Nephron progenitor cell (in vitro differentiated cells): ENCODE measurements at regions not wholly inside any gene's neighbourhood (a gene's known extent, or its start where the extent isn't known, plus 50 kb on each side); places are given as distances from the start of the nearest gene placed in this dataset.

Experiments
- DNase-seq: peaks from one replicate; pipeline ENCODE4 v3.0.0; 2021
- H3K27ac Mint-ChIP-seq: 2 replicates; pipeline ENCODE4 v1.8.0; 2021; ENCODE audit warnings: mild to moderate bottlenecking, moderate library complexity, mixed read lengths
- H3K27me3 Mint-ChIP-seq: 2 replicates; pipeline ENCODE4 v1.8.0; 2021; ENCODE audit warnings: mild to moderate bottlenecking, low read depth, mixed read lengths; ENCODE audit not compliant: poor library complexity
- H3K36me3 Mint-ChIP-seq: 2 replicates; pipeline ENCODE4 v1.8.0; 2021; ENCODE audit warnings: low read depth, mixed read lengths
- H3K4me1 Mint-ChIP-seq: 2 replicates; pipeline ENCODE4 v1.8.0; 2021; ENCODE audit warnings: mixed read lengths
- H3K4me3 Mint-ChIP-seq: 2 replicates; pipeline ENCODE4 v1.8.0; 2021; ENCODE audit warnings: mild to moderate bottlenecking, moderate library complexity, mixed read lengths
- H3K9me3 Mint-ChIP-seq: 2 replicates; pipeline ENCODE4 v1.8.0; 2021; ENCODE audit warnings: mild to moderate bottlenecking, moderate library complexity, mixed read lengths
- CTCF ChIP-seq: fragments of 200-600 bp; sonication (generic); IDR thresholded peaks from 2 replicates; pipeline ENCODE4 v1.5.0; 2021; ENCODE audit warnings: antibody characterized with exemption

GRCh38 chr2:173755798-173756197, 209.4 kb downstream of the SP3 start:
- no peak for DNase-seq
- Mint-ChIP-seq H3K27me3 (peaks cover 15% of the 10 kb centered on the region), H3K4me3 (no peak overlapping the region), H3K27ac (peak overlapping the region; percentile 21), H3K9me3 (no peaks in the 10 kb centered on the region), H3K36me3 (no peaks in the 10 kb centered on the region), H3K4me1 (peaks cover 22% of the 10 kb centered on the region)
- no peak for TF ChIP-seq CTCF

- TF ChIP-seq CTCF, result no peak
- no peaks in the 10 kb centered on the region for H3K36me3 Mint-ChIP-seq
- peaks cover 10% of the 10 kb centered on the region for H3K4me1 Mint-ChIP-seq
- no peaks in the 10 kb centered on the region for H3K9me3 Mint-ChIP-seq
- no peak overlapping the region for H3K27ac Mint-ChIP-seq
- no peak overlapping the region for H3K4me3 Mint-ChIP-seq
- H3K27me3 Mint-ChIP-seq, result peaks cover 19% of the 10 kb centered on the region
- DNase-seq, result no peak
These were observed 205.2 kb downstream of the SP3 start for GRCh38 chr2:173759959-173760358.

GRCh38 chr2:173760553-173760952, 204.6 kb downstream of the SP3 start:
- H3K4me3 Mint-ChIP-seq, result no peak overlapping the region
- no peak for DNase-seq
- no peak for TF ChIP-seq CTCF
- H3K9me3 Mint-ChIP-seq, result no peaks in the 10 kb centered on the region
- H3K36me3 Mint-ChIP-seq, result no peaks in the 10 kb centered on the region
- peaks cover 19% of the 10 kb centered on the region for H3K27me3 Mint-ChIP-seq
- no peak overlapping the region for H3K27ac Mint-ChIP-seq
- peaks cover 10% of the 10 kb centered on the region for H3K4me1 Mint-ChIP-seq

GRCh38 chr2:173761603-173762119, 203.5 kb downstream of the SP3 start:
- no peak overlapping the region for H3K27ac Mint-ChIP-seq

GRCh38 chr2:173762221-173762620, 203.0 kb downstream of the SP3 start:
- H3K4me1 Mint-ChIP-seq, result peaks cover 9% of the 10 kb centered on the region
- H3K36me3 Mint-ChIP-seq, result no peaks in the 10 kb centered on the region
- DNase-seq, result no peak
- H3K9me3 Mint-ChIP-seq, result no peaks in the 10 kb centered on the region
- TF ChIP-seq CTCF, result no peak
- H3K4me3 Mint-ChIP-seq, result no peak overlapping the region
- peaks cover 12% of the 10 kb centered on the region for H3K27me3 Mint-ChIP-seq
- no peak overlapping the region for H3K27ac Mint-ChIP-seq

More at GRCh38 chr2:173761603-173762119, 203.5 kb downstream of the SP3 start:
- peaks cover 10% of the 10 kb centered on the region for H3K4me1 Mint-ChIP-seq
- H3K36me3 Mint-ChIP-seq, result no peaks in the 10 kb centered on the region
- DNase-seq, result no peak
- no peak overlapping the region for H3K4me3 Mint-ChIP-seq
- peaks cover 12% of the 10 kb centered on the region for H3K27me3 Mint-ChIP-seq
- no peak for TF ChIP-seq CTCF
- H3K9me3 Mint-ChIP-seq, result no peaks in the 10 kb centered on the region

- DNase-seq, result no peak
- Mint-ChIP-seq H3K9me3 (no peaks in the 10 kb centered on the region), H3K36me3 (no peaks in the 10 kb centered on the region), H3K4me3 (no peak overlapping the region), H3K4me1 (peaks cover 2% of the 10 kb centered on the region), H3K27ac (no peak overlapping the region), H3K27me3 (peaks cover 12% of the 10 kb centered on the region)
- TF ChIP-seq CTCF, result no peak
These were observed 202.3 kb downstream of the SP3 start for GRCh38 chr2:173762864-173763263.
